Chondrocyte (in vitro differentiated cells): ENCODE measurements at regions not wholly inside any gene's neighbourhood (a gene's known extent, or its start where the extent isn't known, plus 50 kb on each side); places are given as distances from the start of the nearest gene placed in this dataset.

Experiments used
- DNase-seq: peaks from one replicate; pipeline ENCODE4 v3.0.0; 2021; ENCODE audit warnings: mixed read lengths, low spot score
- H3K27ac Mint-ChIP-seq: one replicate; pipeline ENCODE4 v1.8.0; 2021; ENCODE audit warnings: mild to moderate bottlenecking, moderate library complexity, mixed read lengths; ENCODE audit not compliant: unreplicated experiment
- H3K27me3 Mint-ChIP-seq: 2 replicates; pipeline ENCODE4 v1.8.0; 2021; ENCODE audit warnings: low read depth, mixed read lengths
- H3K36me3 Mint-ChIP-seq: 2 replicates; pipeline ENCODE4 v1.8.0; 2021; ENCODE audit warnings: low read depth, mixed read lengths
- H3K4me1 Mint-ChIP-seq: 2 replicates; pipeline ENCODE4 v1.8.0; 2021; ENCODE audit warnings: low read depth, mild to moderate bottlenecking, mixed read lengths
- H3K4me3 Mint-ChIP-seq: one replicate; pipeline ENCODE4 v1.8.0; 2021; ENCODE audit warnings: mild to moderate bottlenecking, moderate library complexity, mixed read lengths; ENCODE audit not compliant: unreplicated experiment
- H3K9me3 Mint-ChIP-seq: 2 replicates; pipeline ENCODE4 v1.8.0; 2021; ENCODE audit warnings: low read depth, mixed read lengths
- TF ChIP-seq, protein P1 (sequence below): fragments of 200-600 bp; sonication (generic); IDR thresholded peaks from 2 replicates; pipeline ENCODE4 v1.5.0; 2021; ENCODE audit warnings: antibody characterized with exemption, mild to moderate bottlenecking, moderate library complexity

DNA sequence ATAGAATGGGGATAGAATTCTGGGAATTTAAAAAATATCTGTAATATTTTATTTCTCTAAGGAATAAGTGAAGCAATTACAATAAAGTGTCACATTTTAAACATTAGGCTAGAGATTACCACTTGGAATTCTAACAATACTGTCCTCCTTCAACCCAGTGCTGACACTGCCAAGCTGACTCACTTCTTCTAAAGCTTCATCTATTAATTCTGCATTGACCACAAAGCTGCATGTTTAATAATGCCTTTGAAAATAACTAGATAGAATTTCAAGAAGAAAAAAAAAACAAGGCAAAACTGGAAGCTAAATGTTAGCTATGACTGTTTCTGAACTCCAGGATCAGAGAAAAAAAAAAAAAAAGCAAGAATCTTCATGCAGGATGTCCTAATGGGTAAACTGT, 970.7 kb upstream of the FBXO33 start:
- no peak for DNase-seq
- Mint-ChIP-seq H3K27me3 (peaks cover 1% of the 10 kb centered on the region), H3K9me3 (peaks cover 18% of the 10 kb centered on the region), H3K36me3 (no peaks in the 10 kb centered on the region), H3K4me1 (no peaks in the 10 kb centered on the region), H3K4me3 (no peak overlapping the region), H3K27ac (no peak overlapping the region)
- TF ChIP-seq, protein P1, sequence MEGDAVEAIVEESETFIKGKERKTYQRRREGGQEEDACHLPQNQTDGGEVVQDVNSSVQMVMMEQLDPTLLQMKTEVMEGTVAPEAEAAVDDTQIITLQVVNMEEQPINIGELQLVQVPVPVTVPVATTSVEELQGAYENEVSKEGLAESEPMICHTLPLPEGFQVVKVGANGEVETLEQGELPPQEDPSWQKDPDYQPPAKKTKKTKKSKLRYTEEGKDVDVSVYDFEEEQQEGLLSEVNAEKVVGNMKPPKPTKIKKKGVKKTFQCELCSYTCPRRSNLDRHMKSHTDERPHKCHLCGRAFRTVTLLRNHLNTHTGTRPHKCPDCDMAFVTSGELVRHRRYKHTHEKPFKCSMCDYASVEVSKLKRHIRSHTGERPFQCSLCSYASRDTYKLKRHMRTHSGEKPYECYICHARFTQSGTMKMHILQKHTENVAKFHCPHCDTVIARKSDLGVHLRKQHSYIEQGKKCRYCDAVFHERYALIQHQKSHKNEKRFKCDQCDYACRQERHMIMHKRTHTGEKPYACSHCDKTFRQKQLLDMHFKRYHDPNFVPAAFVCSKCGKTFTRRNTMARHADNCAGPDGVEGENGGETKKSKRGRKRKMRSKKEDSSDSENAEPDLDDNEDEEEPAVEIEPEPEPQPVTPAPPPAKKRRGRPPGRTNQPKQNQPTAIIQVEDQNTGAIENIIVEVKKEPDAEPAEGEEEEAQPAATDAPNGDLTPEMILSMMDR = no peak

DNA sequence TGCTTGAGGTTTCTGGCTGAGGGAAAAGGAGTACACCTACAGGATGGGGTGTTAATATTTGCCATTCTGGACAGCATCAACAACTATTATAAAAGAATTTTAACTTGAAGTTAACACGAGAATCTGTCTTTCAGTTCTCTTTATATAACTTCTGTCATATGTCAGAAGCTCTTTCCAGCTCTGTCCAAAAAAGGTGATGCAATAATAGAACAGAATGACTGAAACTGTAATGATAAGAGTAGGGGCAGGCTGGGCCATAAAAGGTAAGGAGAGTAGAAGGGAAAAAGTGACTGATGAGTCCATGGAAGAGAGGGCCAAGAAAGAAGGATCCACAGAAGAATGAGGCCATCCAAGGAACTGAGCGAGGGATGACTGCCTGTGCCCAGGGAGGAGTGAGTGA, 966.7 kb upstream of the FBXO33 start:
- H3K27ac Mint-ChIP-seq = no peak overlapping the region
- H3K4me3 Mint-ChIP-seq = no peak overlapping the region
- DNase-seq = no peak
- TF ChIP-seq, protein P1 = no peak
- H3K4me1 Mint-ChIP-seq = no peaks in the 10 kb centered on the region
- H3K36me3 Mint-ChIP-seq = no peaks in the 10 kb centered on the region
- H3K27me3 Mint-ChIP-seq = peaks cover 3% of the 10 kb centered on the region
- H3K9me3 Mint-ChIP-seq = peaks cover 2% of the 10 kb centered on the region

- Mint-ChIP-seq H3K4me1 (no peaks in the 10 kb centered on the region), H3K27ac (no peak overlapping the region), H3K4me3 (no peak overlapping the region), H3K27me3 (peaks cover 3% of the 10 kb centered on the region), H3K36me3 (no peaks in the 10 kb centered on the region), H3K9me3 (peaks cover 2% of the 10 kb centered on the region)
- no peak for DNase-seq
- TF ChIP-seq, protein P1 = no peak
Observed at GRCh38 chr14:40394634-40395340, 962.6 kb upstream of the FBXO33 start.

- Mint-ChIP-seq H3K36me3 (no peaks in the 10 kb centered on the region), H3K27me3 (peaks cover 2% of the 10 kb centered on the region), H3K4me1 (no peaks in the 10 kb centered on the region), H3K27ac (no peak overlapping the region), H3K9me3 (peaks cover 2% of the 10 kb centered on the region), H3K4me3 (no peak overlapping the region)
- TF ChIP-seq, protein P1 = no peak
- DNase-seq = no peak
Observed at GRCh38 chr14:40393143-40393542, 960.9 kb upstream of the FBXO33 start.

DNA sequence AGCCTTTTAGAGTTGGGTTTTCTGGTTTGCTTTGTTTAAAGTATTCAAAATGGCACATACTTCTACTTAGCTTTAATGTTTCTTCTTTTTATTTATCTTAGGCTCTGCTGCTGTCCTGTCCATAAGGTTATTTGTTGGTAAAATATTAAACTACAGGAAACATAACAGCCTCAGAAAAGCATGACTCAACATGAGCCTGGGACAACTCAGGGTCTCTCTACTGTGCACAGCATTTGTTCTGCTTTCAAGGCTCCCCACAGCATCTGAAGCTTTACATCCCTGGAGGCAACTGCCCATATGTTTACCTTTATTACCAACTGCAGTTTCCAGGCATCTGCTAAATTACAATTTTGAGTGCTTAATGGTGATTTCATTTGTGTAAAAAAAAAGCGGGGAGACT, 954.2 kb upstream of the FBXO33 start:
- Mint-ChIP-seq H3K4me1 (no peaks in the 10 kb centered on the region), H3K27me3 (no peaks in the 10 kb centered on the region), H3K27ac (no peak overlapping the region), H3K9me3 (no peaks in the 10 kb centered on the region), H3K4me3 (no peak overlapping the region), H3K36me3 (no peaks in the 10 kb centered on the region)
- TF ChIP-seq, protein P1 = no peak
- no peak for DNase-seq
